ENCODE measurements at regions not wholly inside any gene's neighbourhood (a gene's known extent, or its start where the extent isn't known, plus 50 kb on each side); places are given as distances from the start of the nearest gene placed in this dataset.

- TF ChIP-seq CTCF (IDR thresholded peaks at IDR 0.05) (no peak), POLR2A (IDR thresholded peaks at IDR 0.05) (no peak)
Observed at GRCh38 chr4:129863206-129863605, 767.3 kb downstream of the C4orf33 start.

Data from testis (tissue), 2 donors.